Hepatic stellate cell (primary cell): ENCODE measurements at regions not wholly inside any gene's neighbourhood (a gene's known extent, or its start where the extent isn't known, plus 50 kb on each side); places are given as distances from the start of the nearest gene placed in this dataset.

Experiments
- DNase-seq: peaks from one replicate; pipeline ENCODE4 v3.0.0; 2011; ENCODE audit warnings: low spot score

DNA sequence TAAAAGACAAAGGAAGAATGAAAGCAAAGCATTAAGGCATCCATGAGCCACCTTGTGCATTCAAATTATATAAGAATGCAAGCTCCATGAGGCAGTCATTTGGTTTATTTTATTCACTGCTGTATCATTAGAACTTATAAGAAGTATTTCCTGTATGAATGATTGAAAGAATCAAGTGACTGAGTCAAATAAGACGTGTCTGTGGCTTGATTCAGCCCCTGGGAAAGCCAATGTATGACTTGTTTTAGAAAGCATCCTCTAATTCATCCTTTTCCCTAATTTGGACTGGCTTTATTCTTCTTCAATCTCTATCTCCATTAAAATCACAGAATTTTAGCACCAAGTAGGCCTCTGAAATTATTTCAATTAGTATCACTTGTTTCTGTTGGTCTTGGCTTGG is 461.1 kb downstream of the LPIN1 start:
- DNase-seq, result no peak

DNA sequence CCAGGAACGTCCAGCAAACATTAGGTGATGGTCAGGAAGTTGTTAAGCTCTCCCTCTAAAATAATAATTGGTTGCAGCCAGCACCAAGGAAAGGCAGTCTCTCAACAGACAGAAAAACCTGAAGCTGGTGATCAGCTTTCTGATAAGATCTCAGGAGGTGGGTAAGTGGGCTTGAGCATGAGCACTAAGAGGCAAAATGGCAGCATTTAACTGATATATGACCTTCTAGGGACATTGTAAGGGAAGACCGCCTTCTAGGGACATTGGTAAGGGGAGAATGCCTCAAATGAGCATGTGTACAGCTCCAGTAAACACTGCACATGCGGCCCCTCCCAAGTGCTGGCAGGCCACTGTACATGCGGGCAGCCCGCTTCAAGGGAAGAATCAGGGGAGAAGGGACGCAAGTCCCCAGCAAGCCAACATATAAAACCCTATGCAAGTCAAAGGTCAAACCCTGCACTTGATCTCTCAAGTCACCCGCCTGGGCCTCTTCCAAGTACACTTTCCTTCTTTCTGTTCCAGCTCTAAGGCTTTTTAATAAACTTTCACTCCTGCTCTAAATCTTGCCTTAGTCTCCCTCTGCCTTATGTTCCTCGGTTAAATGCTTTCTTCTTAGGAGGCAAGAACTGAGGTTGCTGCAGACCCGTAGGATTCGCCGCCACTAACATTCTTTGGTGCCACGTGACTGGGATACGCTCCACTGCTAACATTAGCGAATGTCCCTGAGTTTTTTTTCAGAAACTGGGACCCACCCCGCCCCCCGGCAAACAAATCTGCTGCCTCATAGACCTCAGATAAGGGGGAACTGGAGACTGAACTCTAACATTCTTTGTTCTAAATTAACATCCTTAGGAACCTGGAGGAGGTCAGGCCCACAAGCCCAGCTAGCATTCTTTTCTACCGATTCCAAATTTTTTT is 463.8 kb downstream of the LPIN1 start:
- no peak for DNase-seq

DNA sequence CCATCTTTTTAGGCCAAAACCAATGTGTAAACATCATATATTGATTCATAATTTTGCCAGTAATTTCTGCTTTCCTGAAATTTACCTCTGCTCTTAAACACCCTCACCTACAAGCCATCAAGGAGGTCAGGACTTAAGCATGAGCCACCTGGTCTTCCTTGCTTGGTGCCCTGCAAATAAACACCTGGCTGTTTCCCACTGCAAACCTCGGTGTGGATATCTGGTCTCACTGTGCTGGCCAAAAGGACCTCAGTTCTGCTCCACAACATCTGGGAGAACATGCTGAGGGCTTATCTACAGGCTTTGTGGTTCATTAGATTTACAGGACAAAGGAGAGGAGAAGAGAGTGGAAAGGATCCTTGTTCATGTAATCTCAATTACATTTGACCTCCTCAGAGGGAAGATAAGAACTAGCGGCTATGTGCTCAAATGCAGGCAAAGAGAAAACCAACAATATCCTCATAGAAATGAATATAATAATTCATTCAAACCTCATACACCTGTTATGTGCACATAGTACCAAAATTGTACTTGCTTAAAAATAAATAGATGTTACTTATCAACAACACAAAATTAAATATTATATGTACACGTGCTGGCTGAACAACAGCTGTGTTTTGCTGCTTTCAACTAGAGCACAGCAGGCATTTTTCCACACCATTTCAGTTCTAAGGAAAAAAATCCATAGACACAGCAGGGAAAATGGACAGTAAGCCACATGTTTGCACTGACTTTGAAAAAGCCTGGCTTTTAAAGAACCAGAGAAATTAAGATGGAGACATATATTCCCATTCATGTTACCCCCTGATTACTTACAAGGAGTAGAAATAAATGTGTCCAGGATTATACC is 465.1 kb downstream of the LPIN1 start:
- DNase-seq, result no peak

DNA sequence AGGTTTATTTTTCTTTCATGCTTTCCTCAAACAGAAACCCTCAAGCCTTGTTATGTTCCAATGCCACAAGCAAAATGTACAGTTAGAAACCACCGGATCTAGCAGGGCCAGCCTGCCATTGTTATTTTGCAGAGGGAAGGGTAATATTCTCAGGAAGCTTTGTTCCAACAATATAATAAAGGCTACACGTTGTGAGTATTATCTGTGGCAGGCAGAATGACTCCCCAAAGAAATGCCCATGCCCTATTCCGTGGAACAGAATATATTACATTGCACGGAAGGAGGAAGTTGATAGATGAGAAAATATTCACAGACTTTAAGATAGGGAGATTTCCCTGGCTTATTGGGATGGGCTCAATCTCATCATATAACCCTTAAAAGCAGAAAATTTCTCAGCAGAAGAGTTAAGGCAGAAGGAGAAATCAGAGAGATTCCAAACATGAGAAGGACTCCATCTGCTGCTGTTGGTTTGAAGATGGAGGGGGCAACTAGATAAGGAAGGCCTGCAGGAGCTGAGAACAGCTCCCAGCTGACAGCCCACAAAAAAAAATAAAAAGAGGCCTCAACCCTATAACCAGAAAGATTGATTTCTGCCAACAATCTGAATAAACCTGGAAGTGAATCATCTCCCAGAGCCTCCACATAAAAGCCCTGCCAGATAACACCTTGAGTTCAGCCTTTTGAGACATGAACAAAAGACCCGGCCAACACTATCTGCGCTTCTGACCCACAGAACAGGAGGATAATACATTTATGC is 466.6 kb downstream of the LPIN1 start:
- no peak for DNase-seq

DNA sequence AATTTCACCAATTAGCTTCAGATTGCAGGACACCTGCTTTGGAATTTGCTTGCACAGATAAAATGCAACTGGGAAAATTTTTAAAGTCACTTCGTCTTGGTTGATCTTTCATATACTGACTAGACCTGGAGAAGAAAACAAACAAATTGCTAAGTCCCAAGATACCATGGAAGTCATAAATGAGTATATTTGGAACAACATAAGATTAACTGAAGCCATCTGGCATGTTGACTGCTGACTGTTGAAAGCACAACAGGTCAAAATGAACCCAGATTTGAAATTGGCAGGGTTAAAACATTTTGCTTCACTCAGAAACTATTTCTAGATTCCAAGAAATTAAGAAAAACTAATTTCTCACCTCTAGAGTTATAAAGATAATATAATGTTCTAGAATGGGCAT is 470.7 kb downstream of the LPIN1 start:
- DNase-seq, result no peak

DNA sequence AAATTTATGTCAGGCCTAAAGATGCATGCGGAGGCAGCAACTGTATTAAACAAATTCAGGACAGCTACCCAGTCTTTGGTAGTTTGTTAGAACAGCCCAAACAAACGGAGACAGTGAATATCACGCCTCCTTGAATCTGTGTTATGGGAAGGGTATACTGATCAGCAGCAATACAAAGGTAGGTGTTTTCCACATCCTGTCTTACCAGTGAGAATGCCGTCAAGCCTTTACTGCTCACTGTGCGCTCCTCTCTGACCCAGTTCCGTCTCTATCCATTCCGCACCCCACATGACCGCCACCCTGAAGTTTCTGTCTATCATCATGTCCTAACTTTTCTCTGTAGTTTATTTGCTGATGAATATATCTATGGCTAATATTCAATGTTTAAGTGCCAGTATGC is 473.3 kb downstream of the LPIN1 start:
- no peak for DNase-seq

DNA sequence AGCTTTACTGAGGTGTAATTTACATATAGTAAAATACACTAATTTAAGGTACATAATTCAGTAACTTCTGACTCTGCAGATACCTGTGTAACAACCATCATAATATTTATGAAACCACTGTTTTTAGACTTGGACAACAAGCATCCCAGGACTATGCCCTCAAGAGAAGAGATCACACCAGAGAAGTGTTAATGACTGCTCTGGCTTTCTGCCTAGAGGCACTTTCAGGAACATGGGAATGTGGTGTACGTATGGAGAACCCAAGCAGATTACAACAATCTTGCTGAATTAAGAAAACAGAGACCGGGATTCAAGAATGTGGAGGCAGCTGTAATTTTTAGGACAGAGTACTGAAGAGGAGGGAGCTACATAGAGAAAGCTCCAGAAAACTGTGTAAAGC is 475.2 kb downstream of the LPIN1 start:
- no peak for DNase-seq

DNA sequence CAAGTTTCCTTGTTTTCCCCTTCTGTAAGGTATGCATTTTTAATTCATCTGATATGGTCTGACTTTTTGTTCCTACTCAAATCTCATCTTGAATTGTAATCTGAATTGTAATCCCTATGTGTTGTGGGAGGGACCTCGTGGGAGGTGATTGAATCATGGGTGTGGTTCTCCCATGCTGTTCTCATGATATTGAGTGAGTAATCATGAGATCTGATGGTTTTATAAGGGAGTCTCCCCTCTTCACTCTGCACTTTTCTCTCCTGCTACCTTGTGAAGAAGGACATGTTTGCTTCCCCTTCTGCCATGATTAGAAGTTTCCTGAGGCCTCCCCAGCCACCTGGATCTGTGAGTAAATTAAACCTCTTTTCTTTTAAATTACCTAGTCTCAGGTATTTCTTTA is 476.1 kb downstream of the LPIN1 start:
- no peak for DNase-seq

DNA sequence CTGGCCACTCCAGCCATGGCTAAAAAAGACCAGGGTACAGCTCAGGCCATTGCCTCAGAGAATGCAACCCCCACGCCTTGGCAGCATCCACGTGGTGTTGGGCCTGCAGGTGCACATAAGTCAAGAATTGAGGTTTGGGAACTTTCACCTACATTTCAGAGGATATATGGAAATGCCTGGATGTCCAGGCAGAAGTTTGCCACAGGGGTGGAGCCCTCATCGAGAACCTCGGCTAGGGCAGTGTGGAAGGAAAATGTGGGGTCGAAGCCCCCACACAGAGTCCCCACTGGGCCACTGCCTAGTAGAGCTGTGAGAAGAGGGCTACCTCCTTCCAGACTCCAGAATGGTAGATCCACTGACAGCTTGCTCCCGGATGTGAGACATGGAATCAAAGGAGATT is 477.3 kb downstream of the LPIN1 start:
- DNase-seq, result no peak

DNA sequence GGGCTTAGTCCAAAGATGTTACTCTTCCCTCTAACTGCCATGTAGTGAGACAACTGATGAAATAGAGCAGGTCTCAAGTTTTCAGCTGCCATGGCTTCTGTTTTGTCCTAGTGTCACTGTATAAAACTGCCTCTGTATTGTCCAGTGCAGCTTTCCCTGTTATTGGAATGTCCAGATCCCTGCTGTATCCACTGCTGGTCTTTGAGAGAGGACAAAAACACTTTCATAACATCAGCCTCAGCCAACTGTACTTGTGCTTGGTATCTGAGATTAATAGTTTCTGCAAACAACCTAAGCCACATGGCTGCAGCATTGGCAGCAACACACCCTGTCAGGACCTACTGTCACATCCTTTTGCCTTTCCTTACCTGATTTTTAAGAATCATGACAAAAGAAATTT is 480.2 kb downstream of the LPIN1 start:
- no peak for DNase-seq

DNA sequence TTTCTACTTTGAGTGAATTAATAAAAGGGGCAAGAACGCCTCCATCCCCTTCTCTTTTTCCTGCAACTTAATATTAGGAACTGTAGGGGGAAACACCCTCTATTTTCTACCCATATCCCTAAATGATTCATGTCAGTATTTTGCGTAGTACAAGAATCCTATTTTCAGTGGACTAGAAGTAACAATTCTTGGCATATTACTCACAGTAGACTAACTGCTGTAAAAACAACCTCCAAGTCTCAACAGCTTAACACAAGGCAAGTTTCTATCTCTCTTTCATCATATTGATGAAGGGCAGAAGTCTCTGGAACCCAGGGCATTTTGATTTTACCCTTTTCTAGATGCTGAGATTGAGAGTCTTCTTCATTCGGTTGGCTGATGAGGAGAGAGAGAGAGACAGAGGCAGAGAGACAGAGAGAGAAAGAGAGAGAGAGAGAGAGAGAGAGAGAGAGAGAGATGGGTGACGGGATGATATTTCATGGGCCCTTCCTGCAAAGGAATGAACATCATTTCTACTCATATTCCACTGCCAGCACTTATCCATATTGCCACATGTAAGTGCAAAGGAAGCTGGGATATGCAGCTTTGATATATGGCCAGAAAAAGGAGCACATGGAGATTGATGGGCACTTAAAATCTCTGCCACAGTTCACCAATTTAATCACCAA is 481.6 kb downstream of the LPIN1 start:
- DNase-seq, result peak; percentile 43

DNA sequence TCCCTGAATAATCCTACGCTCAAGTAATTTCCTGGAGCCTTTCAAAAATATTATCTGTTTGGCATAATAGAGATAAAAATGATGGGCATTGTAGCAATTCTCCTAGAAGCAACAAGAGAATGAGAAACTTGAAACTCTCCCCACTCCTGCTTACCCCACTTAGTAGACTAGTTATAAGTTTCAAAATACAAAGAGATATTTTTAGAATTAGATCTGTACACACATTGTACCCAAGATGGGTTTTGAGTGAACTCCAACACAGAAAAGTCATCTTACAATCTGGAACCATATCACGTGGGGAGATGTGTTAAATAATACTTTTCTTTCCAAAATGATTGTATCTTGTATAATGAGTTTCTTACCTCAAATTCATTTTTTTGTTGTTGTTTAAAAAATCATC is 484.9 kb downstream of the LPIN1 start:
- DNase-seq, result no peak

DNA sequence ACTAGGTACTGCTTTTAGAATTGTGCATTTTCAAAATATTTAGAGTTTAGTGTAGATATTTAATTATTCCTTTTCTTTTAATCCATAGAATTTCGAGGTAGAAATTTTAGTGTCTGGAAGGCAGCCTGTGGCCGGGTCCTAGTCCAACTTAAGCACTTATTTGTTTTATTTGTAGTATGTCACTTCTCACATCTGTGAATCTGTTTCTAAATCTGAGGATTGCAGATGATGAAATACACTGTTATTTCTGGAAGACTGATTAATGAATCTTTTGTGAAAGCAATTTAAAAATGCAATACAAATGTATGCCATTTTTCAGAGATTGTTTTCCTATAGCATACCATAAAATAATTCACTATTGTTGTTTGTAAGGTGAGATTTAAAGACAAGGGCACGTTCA is 483.9 kb upstream of the TRIB2 start:
- no peak for DNase-seq

DNA sequence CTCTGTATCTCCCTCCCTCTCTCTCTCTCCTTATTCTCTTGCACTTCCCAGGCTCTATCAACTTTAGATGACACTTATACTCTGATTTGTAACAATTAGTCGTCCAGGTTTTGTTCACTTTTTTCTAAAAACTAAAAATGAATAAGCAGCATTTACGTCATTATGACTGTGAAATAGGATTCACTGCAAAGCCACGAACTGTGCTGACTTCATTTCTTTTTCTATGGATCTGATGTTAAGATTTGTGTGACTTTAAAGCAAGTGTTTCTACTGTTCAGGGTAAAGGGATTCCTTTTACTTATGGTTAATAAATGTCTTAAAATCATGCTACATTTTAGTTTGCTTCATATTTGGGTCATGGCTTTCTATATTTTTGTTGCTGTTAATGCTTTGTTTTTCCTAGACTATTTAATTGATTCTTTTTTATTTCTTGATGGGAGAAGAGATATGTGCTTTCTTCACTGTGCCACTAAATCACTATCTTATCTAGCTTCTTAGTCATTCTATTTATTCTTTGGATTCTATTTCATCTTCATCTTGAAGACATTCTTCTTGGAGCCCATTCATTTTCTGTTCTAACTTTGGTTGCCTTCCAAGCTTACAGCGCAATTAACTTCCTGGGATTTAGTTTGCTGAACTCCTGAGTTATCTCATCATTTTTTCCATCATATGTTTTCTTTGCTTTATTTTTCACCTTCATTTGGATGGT is 480.4 kb upstream of the TRIB2 start:
- no peak for DNase-seq

DNA sequence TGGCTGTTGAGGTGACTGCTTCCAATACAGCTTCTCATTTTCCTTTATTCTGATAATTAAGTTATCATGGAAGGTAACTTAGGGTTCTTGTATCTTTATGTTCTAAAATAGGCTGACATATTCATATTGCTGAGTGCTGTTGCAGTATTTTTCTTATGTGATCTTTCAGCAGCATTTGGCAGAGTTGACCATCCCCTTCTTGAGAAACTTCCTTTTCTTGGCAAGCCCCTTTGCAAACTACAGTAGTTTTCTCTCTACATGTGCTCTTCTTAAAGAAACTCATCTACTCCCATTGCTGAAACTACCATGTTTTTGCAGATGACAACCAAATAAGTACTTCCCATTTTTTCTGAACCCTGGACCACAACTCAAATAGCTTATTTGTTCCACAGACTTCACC is 476.5 kb upstream of the TRIB2 start:
- no peak for DNase-seq

DNA sequence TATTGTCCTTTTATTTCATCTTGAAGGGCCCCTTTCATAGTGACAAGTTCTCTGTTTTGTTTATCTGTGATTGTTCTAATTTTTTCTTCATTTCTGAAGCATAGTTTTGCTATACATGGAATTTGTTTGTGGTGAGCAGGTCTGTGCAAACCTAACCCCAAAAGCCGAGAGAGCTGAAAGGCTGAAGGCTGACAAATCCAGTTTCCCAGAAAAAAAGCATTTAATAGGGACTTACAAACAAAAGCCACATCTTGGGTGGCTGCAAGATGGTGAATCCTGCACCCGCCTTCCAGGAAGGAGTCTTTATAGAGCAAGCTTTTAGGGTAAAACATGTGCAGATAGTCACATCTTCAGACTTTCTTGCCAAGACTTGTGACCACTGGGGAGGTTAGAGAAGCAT is 473.4 kb upstream of the TRIB2 start:
- DNase-seq, result no peak

DNA sequence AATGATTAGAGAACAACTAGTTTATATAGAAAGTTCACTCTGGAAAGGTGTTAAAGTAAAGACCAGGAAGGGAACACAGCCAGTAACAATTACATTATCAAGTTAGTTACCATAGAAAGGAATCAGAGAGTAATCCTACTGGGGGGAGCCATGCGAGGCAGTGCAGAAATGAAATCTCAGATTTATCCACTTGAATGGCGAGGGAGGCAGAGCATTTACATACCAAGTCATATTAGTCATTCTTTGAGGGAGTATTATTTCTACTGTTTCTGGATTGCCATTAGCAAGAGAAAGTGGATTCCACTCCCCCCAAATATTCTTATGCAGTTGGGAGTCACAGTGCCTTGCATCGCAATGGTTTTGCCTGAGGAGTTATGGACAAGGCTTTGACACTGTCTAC is 472.7 kb upstream of the TRIB2 start:
- no peak for DNase-seq

DNA sequence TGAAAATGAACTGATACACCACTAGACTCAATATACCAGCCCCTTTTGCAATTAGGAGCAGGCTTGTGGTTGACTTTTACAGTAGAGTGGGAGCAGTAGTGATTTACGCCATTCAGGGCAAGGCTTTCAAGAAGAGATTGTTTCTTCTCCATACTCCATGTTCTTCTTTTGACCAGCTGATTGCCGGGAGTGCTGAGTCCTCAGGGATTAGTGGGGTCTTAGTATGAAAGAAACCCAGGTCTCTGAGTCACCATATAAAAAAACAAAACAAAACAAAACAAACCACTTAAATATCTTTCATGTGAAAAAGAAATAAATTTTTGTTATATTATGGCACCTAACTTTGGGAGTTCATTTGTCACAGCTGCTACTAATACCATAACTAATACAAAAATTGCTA is 465.6 kb upstream of the TRIB2 start:
- no peak for DNase-seq

DNA sequence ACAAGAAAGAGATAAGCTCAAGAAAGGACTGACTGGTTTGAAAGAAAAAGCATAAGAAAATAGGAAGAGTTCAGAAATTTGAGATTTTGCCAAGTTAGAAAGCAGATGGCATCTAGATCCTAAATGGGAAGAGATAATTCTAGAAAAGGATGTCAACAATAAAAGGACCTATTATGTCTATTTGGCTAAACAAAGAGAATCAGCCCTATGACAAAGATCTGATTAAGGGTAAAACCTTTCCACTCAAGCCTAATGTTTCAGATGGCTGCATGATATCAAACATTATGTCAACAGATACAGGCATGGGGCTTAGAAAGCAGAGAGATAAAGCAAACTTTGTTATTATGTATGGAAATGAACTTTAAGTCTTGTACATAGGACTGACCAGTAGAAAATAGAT is 465.0 kb upstream of the TRIB2 start:
- no peak for DNase-seq

DNA sequence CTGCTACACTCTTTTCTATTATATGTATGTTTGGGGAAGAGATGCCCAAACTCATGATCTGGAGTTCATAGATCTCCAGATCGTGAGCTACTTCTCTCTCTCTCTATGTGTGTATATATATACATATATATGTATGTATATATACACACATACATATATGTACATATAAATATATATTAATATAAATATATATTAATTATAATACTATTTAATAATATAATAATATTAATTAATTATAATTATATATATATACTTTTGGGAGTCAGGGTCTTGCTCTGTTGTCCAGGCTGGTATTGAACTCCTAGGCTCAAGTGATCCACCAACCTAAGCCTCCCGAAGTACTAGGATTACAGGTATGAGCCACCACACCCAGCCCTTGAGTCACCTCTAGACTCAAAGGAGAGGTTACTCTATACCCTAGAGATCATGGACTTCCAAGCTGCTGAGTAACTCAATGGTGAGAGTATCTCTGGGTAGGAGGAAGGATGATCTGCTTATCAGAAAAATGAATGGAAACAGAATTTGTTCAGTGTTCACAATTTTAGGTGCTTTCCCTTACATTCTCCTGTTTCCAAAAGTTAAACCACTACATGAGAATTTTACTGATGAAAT is 463.5 kb upstream of the TRIB2 start:
- DNase-seq, result no peak

DNA sequence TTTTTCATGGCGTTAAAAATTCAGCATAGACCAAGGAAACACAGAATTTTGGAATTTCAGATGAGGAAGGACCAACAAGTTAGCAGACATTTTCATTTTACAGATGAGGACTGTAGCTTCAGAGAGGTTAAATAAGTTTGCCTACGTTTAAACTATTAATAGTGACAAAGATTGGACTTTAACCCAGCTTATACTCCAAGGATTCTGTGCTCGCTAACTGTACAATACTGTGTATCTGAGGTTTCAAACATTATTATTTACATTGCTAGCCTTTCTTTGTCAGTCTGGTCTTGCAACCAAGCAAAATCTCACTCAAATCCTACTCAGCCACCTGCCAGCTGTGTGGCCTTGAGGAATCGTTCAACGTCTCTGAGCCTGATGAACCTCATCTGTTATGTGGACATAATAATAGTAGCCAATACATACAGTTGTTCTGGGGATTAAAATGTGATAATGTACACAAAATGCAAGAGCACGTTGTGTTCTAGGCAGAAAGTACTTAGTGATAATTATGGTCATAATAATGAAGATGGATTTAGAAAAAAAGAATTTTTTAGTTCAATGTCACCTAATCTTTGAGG is 462.4 kb upstream of the TRIB2 start:
- DNase-seq, result no peak
